NB4 (cell line): ENCODE measurements at regions not wholly inside any gene's neighbourhood (a gene's known extent, or its start where the extent isn't known, plus 50 kb on each side); places are given as distances from the start of the nearest gene placed in this dataset.

ENCODE experiments used
- DNase-seq: peaks from one replicate; pipeline ENCODE4 v3.0.0; 2010; ENCODE audit warnings: low read depth
- H3K4me3 ChIP-seq: one replicate; pipeline ENCODE4 v1.5.1; 2011; ENCODE audit warnings: mild to moderate bottlenecking, low read depth, low read length, moderate library complexity
- CTCF ChIP-seq: IDR thresholded peaks from one replicate; pipeline ENCODE4 v1.5.1; 2012; ENCODE audit warnings: low read depth, low read length
- MAX ChIP-seq: IDR thresholded peaks from 2 replicates; pipeline ENCODE4 v1.6.1; 2011; ENCODE audit warnings: low read depth, low read length
- MYC ChIP-seq: IDR thresholded peaks from 2 replicates; pipeline ENCODE4 v1.6.1; 2011; ENCODE audit warnings: low read depth, low read length
- POLR2A ChIP-seq: IDR thresholded peaks from 2 replicates; pipeline ENCODE4 v1.6.1; 2011; ENCODE audit warnings: mild to moderate bottlenecking; ENCODE audit not compliant: insufficient read length; ENCODE audit errors: extremely low read depth

DNA sequence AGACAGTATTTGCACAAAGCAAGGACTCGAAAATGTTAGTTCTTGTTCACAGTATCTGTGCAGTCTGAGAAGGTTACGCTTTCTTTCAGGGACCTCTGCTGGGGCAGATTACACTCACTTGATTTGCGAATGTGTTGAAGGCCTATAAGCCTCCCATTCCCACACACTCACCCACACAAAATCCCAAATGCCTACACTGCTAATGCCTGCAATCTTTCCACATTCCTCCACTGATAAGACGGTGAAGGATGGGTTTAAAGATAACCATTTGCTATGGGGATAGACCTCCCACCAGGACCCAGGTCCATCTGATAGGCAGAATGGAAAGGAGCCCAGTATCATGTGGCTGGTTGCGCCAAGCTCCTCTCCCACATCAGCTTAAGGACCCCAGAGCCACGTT lies 394.9 kb upstream of the SALL1 start:
- DNase-seq: no peak
- no peak for TF ChIP-seq CTCF
- TF ChIP-seq POLR2A: no peak
- no peak for TF ChIP-seq MAX
- no peak for TF ChIP-seq MYC
- no peak overlapping the region for H3K4me3 ChIP-seq

GRCh38 chr16:51544851-51545467 lies 393.9 kb upstream of the SALL1 start:
- H3K4me3 ChIP-seq: no peak overlapping the region
- TF ChIP-seq MAX (no peak), CTCF (no peak), POLR2A (no peak), MYC (no peak)
- DNase-seq: no peak

DNA sequence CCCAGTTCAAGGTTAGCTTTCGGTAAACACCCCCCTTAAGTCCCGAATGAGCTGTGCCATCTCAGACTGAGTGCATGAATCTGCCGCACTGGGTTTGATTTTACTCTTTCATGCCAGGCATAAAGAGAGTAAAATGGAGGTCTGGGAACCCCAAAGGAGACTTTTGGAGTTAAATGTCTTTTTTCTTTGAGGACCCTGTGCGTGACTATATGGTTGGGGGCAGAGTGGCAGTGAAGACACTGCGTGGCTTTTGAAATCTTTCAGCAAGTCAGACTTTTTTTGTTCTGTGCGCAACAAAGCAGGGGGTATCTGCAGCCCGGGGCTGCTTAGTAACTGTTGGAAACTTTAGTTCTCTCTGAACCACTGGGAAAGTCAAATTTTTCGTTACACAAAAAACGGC lies 392.9 kb upstream of the SALL1 start:
- H3K4me3 ChIP-seq: no peak overlapping the region
- DNase-seq: no peak
- no peak for TF ChIP-seq MYC
- TF ChIP-seq MAX: no peak
- no peak for TF ChIP-seq CTCF
- TF ChIP-seq POLR2A: no peak

- no peak overlapping the region for H3K4me3 ChIP-seq
- TF ChIP-seq MAX (no peak), MYC (no peak), CTCF (no peak), POLR2A (no peak)
- DNase-seq: no peak
Observed at GRCh38 chr16:51542981-51543815, 392.1 kb upstream of the SALL1 start.

- peak; percentile 70 for DNase-seq
- no peak overlapping the region for H3K4me3 ChIP-seq
- no peak for TF ChIP-seq MYC
- TF ChIP-seq MAX: no peak
- no peak for TF ChIP-seq POLR2A
- no peak for TF ChIP-seq CTCF
Observed at GRCh38 chr16:51540259-51540658, 389.2 kb upstream of the SALL1 start.
